Left lobe of liver (tissue), 2 donors: ENCODE measurements at regions not wholly inside any gene's neighbourhood (a gene's known extent, or its start where the extent isn't known, plus 50 kb on each side); places are given as distances from the start of the nearest gene placed in this dataset.

Source experiments
- ATAC-seq: fragments of 200-7000 bp; cut with Tn5 transposase; one replicate; pipeline ENCODE4 v1.9.1; 2020; ENCODE audit warnings: mild to moderate bottlenecking, moderate library complexity
- DNase-seq: peaks from one replicate; pipeline ENCODE4 v3.0.0-alpha.2; 2020; ENCODE audit warnings: low spot score
- donor health status: DM: no; HTN: no; CAD: no; lungs with moderate emphysema.
- donor health status: DM: no; HTN: yes; CAD: no.

GRCh38 chr2:37541516-37541915 lies 129.9 kb downstream of the CDC42EP3 start:
- DNase-seq = no peak
- no peak for ATAC-seq

- DNase-seq (no peak), ATAC-seq (peak; percentile 31)
These were observed 127.4 kb downstream of the CDC42EP3 start for GRCh38 chr2:37543999-37544557.

- DNase-seq (peak; percentile 65), ATAC-seq (peak; percentile 95)
These were observed 126.8 kb downstream of the CDC42EP3 start for GRCh38 chr2:37544591-37545031.

- DNase-seq = no peak
- ATAC-seq = no peak
These were observed 121.8 kb downstream of the CDC42EP3 start for GRCh38 chr2:37549598-37549997.

DNA sequence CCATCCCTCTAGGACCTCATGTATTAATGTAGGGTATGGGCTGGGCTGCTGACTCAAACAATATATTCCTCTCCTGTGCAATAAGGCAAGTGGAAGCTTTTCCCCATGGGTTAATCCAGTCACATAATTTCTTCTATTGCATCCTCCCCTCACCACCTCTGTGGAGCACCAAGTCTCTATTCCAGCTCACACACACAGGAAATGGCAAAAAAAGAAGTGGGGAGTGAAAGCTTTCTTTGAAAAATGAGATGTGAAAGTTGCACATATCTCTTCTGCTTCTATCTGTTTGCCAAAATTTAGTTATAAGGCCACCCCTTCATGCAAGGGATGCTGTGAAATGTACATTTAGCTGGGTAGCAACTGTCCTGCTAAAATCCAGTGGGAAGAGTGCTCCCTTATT lies 121.3 kb downstream of the CDC42EP3 start:
- DNase-seq (no peak), ATAC-seq (no peak)

DNA sequence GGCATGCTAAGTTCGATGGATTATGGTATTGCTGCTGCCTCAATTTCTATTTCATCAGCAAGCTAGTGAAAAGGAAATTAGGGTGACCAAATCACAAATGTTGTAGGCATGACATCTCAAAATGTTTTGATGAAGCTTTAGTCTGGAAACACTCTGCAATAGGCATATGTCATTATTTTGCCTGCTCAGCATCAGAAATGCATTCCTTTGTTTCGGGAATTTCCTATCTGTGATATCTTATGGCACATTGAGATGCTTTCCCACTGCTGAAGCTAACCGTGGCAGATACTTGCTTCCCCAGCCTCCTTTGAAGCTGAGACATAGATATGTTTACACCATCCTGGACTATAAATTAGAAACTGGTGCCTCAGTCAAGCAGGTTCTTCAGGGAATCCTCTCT lies 119.7 kb downstream of the CDC42EP3 start:
- no peak for DNase-seq
- no peak for ATAC-seq

GRCh38 chr2:37552339-37552738 lies 119.1 kb downstream of the CDC42EP3 start:
- no peak for ATAC-seq
- no peak for DNase-seq

- DNase-seq (no peak), ATAC-seq (no peak)
These were observed 117.9 kb downstream of the CDC42EP3 start for GRCh38 chr2:37553411-37554154.

DNA sequence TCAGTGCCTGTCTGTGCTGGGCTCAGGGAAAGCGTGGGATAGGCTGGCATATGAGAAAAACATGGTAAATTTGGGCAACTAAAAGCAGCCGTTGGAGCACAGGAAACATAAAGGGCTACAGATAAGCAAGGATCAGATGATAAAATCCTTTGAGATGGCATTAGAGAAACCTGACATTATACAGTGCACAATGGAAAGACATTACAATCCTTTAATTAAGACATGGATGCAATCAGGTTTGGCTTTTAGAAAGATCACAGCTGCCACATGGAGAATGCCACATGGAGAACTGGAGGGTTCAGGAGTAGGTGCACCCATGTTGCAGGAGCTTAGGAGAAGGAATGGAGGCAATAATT lies 117.3 kb downstream of the CDC42EP3 start:
- ATAC-seq (no peak), DNase-seq (no peak)

DNA sequence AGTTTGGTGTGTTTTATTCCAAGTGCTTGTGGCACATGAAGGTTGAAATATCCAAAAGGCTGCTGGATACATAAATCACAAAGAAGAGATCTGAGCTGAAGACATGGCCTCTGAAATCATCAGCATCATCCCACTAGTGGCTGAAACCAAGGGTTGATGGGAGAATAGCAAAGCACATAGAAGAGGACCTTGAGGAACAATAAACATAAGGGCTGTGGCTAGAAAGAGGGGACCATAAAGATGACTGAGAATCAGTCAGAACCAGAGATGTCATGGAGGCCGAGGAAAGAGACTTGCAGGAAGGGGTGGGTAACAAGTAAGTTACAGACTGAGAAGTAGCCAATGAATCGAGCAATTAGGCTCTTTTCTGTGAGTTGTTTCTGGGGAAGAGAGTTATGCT lies 116.8 kb downstream of the CDC42EP3 start:
- DNase-seq (no peak), ATAC-seq (no peak)

GRCh38 chr2:37555457-37555856 lies 116.0 kb downstream of the CDC42EP3 start:
- no peak for ATAC-seq
- DNase-seq = no peak

- DNase-seq (no peak), ATAC-seq (no peak)
These were observed 115.2 kb downstream of the CDC42EP3 start for GRCh38 chr2:37556256-37556655.

DNA sequence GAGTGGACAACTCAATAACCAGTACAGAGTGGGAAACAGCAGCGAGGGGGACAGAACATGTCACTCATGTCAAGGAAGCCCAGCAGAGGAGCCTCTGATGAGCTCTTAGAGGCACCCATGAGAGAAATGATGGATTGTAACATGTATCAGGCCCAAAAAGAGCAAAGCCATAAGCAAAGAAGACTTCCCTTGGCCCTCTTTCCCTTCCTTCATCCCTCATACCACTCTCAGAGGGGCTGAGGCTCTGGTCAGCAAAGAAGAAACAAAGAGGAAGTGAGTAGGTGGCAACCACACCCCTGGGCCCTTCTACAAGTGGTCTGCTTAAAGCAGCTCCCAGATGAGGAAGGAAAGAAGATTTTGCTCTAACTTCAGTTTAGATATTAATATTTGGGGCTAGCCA lies 112.8 kb downstream of the CDC42EP3 start:
- ATAC-seq = peak; percentile 50
- DNase-seq = no peak

DNA sequence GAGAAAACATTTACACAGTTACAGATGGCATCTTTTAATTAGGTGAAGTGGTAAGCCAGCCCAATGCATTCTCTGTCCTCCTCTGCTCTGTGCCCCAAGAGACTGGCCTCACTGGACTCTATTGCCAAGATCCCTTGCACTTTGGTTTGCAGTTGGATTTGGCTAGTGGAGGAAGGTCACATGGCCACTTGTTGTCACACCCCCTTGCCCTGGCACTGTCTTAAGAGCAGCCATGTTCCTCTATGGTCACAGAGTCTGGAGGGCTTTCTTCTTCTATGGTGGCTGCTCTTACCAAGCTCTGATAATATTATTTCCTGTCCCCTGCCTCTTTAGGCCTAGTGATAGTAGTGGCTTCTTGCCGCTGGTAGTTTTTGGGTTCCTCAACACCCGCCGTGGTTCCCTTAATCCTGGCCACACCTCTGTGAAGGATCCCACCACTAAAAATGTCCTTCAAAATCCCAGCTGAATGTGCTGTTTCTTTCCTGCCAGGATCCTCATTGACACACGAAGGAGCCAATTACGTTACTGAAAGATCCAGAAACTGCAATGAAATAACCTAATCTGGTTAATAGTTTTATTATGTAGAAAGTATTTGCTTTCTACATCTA lies 111.1 kb downstream of the CDC42EP3 start:
- ATAC-seq = peak; percentile 60
- DNase-seq = no peak

DNA sequence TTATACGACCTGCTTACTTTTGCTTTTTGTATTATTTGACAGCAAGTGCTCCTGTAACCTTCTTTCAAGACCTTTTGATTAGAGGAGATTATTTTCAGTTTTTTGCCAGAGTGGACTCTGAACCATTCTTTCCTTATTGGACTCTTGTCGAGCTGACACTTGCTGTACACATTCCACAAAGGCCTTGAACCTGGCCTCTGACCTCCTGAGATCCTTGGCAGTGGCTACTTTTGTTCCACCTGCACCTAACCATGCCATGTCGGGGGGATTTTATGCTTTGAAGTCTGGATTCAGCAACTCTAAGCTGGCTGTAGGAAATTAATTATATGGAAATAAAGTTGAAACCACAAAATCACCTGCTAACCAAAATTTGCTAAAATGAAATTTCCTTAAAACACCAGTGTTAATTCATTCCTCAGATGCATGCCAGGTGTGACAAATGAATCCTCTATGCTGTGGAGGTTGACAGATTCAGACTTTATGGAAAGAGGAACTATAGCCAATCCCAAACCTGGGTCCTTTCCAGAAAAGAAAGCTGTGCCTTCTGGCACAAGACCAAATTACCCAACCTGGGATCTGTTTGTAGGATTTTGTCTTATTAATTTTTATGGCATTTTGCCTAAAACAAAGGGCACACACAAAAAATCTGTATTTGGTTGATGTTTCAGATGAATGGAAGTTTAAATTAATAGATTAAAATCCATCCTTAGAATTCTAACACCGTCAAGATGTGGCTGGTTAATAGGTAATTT lies 110.4 kb downstream of the CDC42EP3 start:
- ATAC-seq (peak; percentile 28), DNase-seq (no peak)

GRCh38 chr2:37561615-37562569 lies 109.5 kb downstream of the CDC42EP3 start:
- ATAC-seq = no peak

DNA sequence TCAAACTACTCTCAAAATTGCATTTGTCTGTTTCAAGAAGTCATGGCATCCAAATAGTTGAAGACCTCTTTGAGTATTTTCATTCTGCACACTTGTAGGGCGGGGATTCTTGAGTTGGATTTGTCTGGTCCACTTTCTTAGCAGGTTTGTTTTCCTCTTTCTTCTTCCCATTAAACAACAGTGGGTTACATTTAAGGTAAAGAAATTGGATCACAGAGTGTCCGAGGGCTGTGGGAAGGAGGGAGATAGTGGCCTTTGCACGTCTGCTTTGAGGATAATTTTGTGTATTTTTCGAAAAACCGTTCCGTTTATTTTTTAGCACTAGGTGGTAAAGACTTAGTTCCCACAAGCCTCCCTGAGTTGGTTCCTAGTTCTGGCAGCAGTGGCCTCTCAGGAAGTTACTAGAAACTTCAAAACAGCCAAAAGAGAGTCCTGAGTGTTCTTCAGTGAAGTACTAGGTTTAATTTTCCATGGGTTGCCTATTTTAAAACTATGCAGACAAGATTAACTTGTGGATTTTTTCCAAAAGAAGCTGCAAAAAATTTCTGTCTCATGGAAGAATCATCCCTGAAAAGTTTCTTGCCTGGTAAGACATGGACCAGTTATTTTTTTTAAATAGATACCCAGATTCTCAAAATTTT lies 107.9 kb downstream of the CDC42EP3 start:
- DNase-seq = no peak

More at GRCh38 chr2:37561615-37562569, 109.5 kb downstream of the CDC42EP3 start:
- DNase-seq = no peak

DNA sequence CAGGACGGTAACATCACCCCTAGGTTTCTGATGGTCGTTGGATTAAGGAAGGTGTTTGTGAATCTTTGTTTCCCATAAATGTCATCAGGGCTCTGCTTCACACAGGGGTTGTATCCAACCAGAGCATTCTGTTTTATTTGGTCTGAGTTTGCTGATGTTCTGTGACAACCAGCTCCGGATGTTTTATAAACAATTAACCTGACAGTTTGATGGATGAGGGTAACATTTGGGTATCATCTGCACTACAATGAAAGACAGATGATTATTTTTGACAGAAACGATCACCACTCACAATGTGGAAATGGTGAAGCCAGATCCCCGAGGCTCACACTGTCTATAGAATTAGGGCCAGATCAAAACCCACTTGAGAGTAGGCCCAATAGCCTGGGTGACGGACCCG lies 107.1 kb downstream of the CDC42EP3 start:
- no peak for ATAC-seq
- no peak for DNase-seq

More for the DNA sequence above, 107.9 kb downstream of the CDC42EP3 start:
- ATAC-seq = no peak

DNA sequence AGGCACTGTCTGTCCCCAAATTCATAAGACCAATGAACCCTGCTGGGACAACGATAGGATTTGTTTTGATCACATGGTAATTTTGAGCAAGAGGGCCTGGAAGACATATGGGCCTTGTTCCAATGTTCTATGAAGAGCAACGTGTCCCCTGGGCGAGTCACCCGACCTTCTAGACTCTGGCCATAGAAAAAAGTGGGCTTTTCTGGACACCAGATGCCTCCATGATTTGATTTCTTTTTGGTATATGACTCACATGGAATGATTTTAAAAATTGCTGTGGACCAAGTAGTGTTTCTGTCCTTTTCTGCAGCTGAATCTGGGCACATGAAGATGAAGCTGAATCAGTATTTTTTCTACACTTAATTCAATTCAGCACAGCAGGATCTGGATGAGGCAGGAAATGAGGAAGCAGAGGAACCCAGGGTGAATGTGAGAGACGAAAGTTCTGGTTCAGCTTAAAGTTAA lies 104.9 kb downstream of the CDC42EP3 start:
- peak; percentile 38 for ATAC-seq
- DNase-seq = no peak

- DNase-seq = no peak
- no peak for ATAC-seq
These were observed 102.9 kb downstream of the CDC42EP3 start for GRCh38 chr2:37568565-37568964.
